ENCODE measurements at regions not wholly inside any gene's neighbourhood (a gene's known extent, or its start where the extent isn't known, plus 50 kb on each side); places are given as distances from the start of the nearest gene placed in this dataset.
A peak's percentile ranks its signal among the peaks of the same experiment; 100 is the strongest.

GRCh38 chr1:163436140-163436812, 114.5 kb downstream of the NUF2 start:
- Histone ChIP-seq H3K9me3 (peaks cover 0 to 8% (median 0%) of the 10 kb centered on the region in 4 donors), H3K27me3 (no peaks in the 10 kb centered on the region), H3K4me3 (no peak overlapping the region), H3K4me1 (peaks cover 0 to 3% (median 0%) of the 10 kb centered on the region in 4 donors), H3K36me3 (no peaks in the 10 kb centered on the region), H3K27ac (replicated peaks in 1 of 4) (no peak overlapping the region)
- WGBS, result 69% methylated on average over 6 of the region's 6 CpGs
- TF ChIP-seq EP300 (IDR thresholded peaks at IDR 0.05) (no peak), POLR2AphosphoS5 (IDR thresholded peaks at IDR 0.05) (no peak), POLR2A (IDR thresholded peaks at IDR 0.05; ENCODE audit: low read depth) (no peak), CTCF (IDR thresholded peaks at IDR 0.05) (no peak)
- peak; percentile 34 for DNase-seq (ENCODE audit: extremely low spot score)
- intact Hi-C loops (cut with DNase I), result no loop called here

DNA sequence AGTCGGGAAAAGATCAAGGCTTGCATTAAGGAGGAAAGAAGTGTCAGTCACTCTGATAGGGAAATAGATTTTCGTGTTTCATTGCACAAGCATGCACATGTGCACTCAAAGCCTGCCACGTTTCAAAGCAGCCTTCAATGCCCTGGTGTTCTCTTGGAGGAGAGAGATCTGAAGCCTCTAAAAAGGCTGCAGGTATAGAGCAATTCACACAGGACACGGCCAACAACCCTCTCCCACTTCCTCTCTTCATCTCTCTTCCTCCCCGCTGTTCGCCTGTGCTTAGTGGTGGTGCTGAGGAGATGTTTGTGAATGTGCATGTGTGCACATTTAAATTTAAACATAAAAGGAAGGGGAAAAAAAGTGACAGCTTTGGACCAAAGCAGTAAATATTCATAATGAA, 117.7 kb downstream of the NUF2 start:
- 50% methylated on average over 6 of the region's 6 CpGs for WGBS
- no peak for TF ChIP-seq CTCF (IDR thresholded peaks at IDR 0.05)
- H3K4me3 ChIP-seq, result no peak overlapping the region
- H3K27me3 ChIP-seq, result no peaks in the 10 kb centered on the region
- no peak overlapping the region for H3K27ac ChIP-seq (replicated peaks in 1 of 4)
- H3K4me1 ChIP-seq, result peaks cover 0 to 3% (median 0%) of the 10 kb centered on the region in 4 donors
- no peaks in the 10 kb centered on the region for H3K9me3 ChIP-seq
- intact Hi-C loops (cut with DNase I), result no loop called here
- peak; percentile 77 for DNase-seq (ENCODE audit: extremely low spot score)
- H3K36me3 ChIP-seq, result no peaks in the 10 kb centered on the region

GRCh38 chr1:163440090-163440489, 118.3 kb downstream of the NUF2 start:
- no peaks in the 10 kb centered on the region for H3K36me3 ChIP-seq
- no peaks in the 10 kb centered on the region for H3K9me3 ChIP-seq
- H3K4me1 ChIP-seq, result peaks cover 0 to 3% (median 0%) of the 10 kb centered on the region in 4 donors
- no peak overlapping the region for H3K4me3 ChIP-seq
- no peak overlapping the region for H3K27ac ChIP-seq (replicated peaks in 1 of 4)
- peak in 1 of 2 donors; percentile 7 for TF ChIP-seq POLR2AphosphoS5 (IDR thresholded peaks at IDR 0.05)
- no peak for TF ChIP-seq EP300 (IDR thresholded peaks at IDR 0.05)
- intact Hi-C loops (cut with DNase I), result no loop called here
- peak; percentile 91 for DNase-seq (ENCODE audit: extremely low spot score)
- 48% methylated on average over 4 of the region's 4 CpGs for WGBS
- H3K27me3 ChIP-seq, result no peaks in the 10 kb centered on the region

DNA sequence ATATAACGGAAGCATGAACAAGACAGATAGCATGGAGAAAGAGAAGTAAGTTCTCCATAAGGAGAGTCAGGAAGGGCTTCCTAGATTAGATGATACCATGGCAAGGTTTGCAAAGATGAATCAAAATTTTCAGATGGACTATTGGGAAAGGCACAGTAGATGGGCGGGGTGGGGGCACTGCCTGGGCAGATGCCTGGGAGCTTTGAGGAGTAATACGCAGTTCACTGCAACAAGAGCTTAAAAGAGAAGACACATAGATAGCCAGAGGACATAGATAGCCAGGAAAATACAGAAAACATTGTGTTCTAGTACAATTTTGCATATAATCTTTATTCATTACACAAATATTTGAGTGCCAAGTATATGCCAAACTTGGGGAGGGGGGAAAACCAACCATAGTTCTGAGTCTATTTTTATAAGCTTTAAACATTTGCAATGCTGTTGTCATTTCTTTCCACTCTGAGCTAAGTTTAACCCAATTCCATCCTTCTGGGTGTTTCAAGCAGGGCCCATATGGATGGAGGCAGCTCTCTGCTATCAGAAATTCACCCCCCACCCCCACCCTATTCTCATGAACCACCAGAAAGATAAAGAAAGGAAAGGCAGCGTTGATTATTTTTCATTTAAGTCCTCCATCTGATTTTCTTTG, 120.6 kb downstream of the NUF2 start:
- 82% methylated on average over 4 of the region's 4 CpGs for WGBS
- H3K27me3 ChIP-seq, result no peaks in the 10 kb centered on the region
- no peak overlapping the region for H3K27ac ChIP-seq (replicated peaks in 1 of 4)
- intact Hi-C loops (cut with DNase I), result no loop called here
- no peak overlapping the region for H3K4me3 ChIP-seq
- H3K36me3 ChIP-seq, result no peaks in the 10 kb centered on the region
- no peak for TF ChIP-seq POLR2A (IDR thresholded peaks at IDR 0.05; ENCODE audit: low read depth)
- TF ChIP-seq POLR2AphosphoS5 (IDR thresholded peaks at IDR 0.05), result no peak
- TF ChIP-seq EP300 (IDR thresholded peaks at IDR 0.05), result no peak
- no peak for TF ChIP-seq CTCF (IDR thresholded peaks at IDR 0.05)
- no peak for DNase-seq (ENCODE audit: extremely low spot score)
- H3K4me1 ChIP-seq, result peaks cover 0 to 3% (median 0%) of the 10 kb centered on the region in 4 donors
- H3K9me3 ChIP-seq, result no peaks in the 10 kb centered on the region

DNA sequence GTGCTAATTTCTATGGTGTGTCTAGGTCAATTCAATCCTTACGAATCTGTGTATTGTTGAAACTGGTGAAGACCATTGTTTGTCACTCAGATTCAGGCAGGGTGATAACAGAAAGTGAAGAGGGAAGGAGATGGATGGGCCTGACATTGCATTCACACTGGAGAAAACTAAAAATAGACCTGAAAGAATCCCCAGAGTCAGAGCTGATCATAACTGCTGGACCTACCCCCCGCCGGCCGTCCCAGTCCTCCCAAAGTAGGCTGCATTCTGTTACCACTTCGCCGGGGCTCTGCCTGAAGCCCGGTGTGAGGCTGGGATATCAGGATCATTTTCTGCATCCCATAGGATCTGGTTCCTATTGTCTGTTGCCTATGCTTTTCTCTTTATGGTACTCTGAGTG, 121.1 kb downstream of the NUF2 start:
- DNase-seq (ENCODE audit: extremely low spot score), result no peak
- Histone ChIP-seq H3K4me1 (peaks cover 0 to 3% (median 0%) of the 10 kb centered on the region in 4 donors), H3K27ac (replicated peaks in 1 of 4) (no peak overlapping the region), H3K4me3 (no peak overlapping the region), H3K27me3 (no peaks in the 10 kb centered on the region), H3K36me3 (no peaks in the 10 kb centered on the region), H3K9me3 (no peaks in the 10 kb centered on the region)
- no peak for TF ChIP-seq POLR2A (IDR thresholded peaks at IDR 0.05; ENCODE audit: low read depth)
- 63% methylated on average over 7 of the region's 7 CpGs for WGBS
- intact Hi-C loops (cut with DNase I), result no loop called here
